ENCODE measurements at regions not wholly inside any gene's neighbourhood (a gene's known extent, or its start where the extent isn't known, plus 50 kb on each side); places are given as distances from the start of the nearest gene placed in this dataset.

DNA sequence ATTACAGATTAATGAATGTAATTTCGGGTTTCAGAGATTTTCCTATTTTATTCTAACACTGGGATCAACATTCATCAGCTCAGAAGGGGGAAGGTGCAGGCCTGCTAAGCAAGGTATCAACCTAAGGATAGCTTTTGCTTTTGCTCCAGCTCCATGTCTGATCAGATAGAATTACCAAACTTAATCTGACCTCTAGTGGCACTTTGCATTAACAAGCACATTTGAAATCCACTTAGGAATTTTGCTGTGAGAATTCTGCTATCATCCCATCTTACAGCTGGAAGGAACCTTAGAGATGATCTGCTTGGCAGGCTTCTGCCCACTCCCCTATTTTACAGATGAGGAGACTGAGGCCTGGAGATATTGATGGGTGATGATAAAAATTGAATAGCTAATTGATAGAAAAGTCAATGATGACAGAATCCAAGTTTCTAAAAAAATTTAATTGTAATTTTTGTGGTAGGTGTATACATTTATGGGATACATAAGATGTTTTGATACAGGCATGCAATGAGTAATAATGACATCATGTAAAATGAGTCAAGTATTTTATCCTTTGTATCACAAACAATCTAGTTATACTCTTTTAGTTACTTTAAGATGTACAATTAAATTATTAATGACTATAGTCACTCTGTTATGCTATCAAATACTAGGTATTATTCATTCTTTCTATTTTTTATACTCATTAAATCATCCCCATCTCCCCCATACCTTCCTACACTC is 209.2 kb upstream of the ZPLD1 start (continued):
- TF ChIP-seq, protein P1, sequence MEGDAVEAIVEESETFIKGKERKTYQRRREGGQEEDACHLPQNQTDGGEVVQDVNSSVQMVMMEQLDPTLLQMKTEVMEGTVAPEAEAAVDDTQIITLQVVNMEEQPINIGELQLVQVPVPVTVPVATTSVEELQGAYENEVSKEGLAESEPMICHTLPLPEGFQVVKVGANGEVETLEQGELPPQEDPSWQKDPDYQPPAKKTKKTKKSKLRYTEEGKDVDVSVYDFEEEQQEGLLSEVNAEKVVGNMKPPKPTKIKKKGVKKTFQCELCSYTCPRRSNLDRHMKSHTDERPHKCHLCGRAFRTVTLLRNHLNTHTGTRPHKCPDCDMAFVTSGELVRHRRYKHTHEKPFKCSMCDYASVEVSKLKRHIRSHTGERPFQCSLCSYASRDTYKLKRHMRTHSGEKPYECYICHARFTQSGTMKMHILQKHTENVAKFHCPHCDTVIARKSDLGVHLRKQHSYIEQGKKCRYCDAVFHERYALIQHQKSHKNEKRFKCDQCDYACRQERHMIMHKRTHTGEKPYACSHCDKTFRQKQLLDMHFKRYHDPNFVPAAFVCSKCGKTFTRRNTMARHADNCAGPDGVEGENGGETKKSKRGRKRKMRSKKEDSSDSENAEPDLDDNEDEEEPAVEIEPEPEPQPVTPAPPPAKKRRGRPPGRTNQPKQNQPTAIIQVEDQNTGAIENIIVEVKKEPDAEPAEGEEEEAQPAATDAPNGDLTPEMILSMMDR (IDR thresholded peaks at IDR 0.05 in 2 of 3, conservative IDR thresholded peaks at IDR 0.05 in 1 of 3; ENCODE audit: control insufficient read depth in 2 of 3, extremely low read depth in 1 of 3, insufficient read depth in 1 of 3, low read depth in 3 of 3, low read length in 3 of 3), result peak; percentile 59 to 77 (median 60)
- TF ChIP-seq SIX5 (IDR thresholded peaks at IDR 0.05; ENCODE audit: low read depth, low read length, severe bottlenecking) (no peak), IRF4 (IDR thresholded peaks at IDR 0.05; ENCODE audit: low read depth, low read length) (peak; percentile 25; the same call in 1 of the 2 replicates), CBFB (IDR thresholded peaks at IDR 0.05; ENCODE audit: low read depth) (no peak), POLR2AphosphoS2 (IDR thresholded peaks at IDR 0.05; ENCODE audit: low read depth, low read length) (no peak), RB1 (IDR thresholded peaks at IDR 0.05; ENCODE audit: borderline replicate concordance) (peak; percentile 30; the same call in 1 of the 2 replicates)
- TF ChIP-seq, protein P2, sequence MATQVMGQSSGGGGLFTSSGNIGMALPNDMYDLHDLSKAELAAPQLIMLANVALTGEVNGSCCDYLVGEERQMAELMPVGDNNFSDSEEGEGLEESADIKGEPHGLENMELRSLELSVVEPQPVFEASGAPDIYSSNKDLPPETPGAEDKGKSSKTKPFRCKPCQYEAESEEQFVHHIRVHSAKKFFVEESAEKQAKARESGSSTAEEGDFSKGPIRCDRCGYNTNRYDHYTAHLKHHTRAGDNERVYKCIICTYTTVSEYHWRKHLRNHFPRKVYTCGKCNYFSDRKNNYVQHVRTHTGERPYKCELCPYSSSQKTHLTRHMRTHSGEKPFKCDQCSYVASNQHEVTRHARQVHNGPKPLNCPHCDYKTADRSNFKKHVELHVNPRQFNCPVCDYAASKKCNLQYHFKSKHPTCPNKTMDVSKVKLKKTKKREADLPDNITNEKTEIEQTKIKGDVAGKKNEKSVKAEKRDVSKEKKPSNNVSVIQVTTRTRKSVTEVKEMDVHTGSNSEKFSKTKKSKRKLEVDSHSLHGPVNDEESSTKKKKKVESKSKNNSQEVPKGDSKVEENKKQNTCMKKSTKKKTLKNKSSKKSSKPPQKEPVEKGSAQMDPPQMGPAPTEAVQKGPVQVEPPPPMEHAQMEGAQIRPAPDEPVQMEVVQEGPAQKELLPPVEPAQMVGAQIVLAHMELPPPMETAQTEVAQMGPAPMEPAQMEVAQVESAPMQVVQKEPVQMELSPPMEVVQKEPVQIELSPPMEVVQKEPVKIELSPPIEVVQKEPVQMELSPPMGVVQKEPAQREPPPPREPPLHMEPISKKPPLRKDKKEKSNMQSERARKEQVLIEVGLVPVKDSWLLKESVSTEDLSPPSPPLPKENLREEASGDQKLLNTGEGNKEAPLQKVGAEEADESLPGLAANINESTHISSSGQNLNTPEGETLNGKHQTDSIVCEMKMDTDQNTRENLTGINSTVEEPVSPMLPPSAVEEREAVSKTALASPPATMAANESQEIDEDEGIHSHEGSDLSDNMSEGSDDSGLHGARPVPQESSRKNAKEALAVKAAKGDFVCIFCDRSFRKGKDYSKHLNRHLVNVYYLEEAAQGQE (IDR thresholded peaks at IDR 0.05; ENCODE audit: low read depth, low read length), result no peak
